GM18507 (cell line): ENCODE measurements at regions not wholly inside any gene's neighbourhood (a gene's known extent, or its start where the extent isn't known, plus 50 kb on each side); places are given as distances from the start of the nearest gene placed in this dataset.
"Not testable (repeated sequence)": the region's sequence is repeated elsewhere in the genome, so short reads cannot be mapped to it uniquely, and the experiment has no call there.

Experiments
- DNase-seq: peaks from one replicate; pipeline ENCODE4 v3.0.0; 2011; ENCODE audit warnings: low read depth; ENCODE audit not compliant: insufficient read length; ENCODE audit errors: extremely low spot score
- FAIRE-seq: peaks from 2 replicates; lab custom pipeline; 2011; peaks lifted over from hg19 to GRCh38; lab: Jason Lieb, UNC

DNA sequence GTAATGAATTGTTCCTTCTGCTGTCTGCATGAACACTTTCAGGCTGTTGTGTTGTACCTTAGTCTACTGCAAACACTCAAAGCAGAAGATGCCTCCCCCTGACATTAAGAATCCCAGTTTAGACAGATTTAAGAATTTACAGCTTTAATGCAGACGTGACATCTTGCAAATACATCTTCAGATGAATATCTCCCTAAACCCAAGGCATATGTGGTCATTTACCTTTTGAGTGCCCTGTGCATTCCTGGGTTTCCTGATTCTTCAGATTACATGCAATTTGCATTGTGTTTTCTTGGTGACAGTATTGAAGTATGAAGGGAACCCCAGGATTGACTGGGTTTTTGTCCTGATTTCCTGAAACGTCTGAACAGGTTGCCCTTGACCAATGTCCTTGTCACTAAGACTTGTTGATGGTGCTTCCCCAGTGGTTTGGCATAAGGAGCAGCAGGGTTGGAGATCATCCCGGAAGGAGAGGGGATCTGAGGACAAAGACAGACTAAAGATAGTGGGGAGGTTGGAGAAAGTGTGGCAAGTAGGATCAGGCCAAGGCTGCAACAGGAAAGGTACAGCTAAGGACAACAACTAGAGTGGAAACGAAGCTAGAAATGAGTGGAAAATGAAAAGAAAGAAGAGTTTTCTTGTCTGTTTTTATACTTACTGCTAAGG, 123.8 kb upstream of the RHOBTB1 start:
- no peak for FAIRE-seq
- DNase-seq = no peak

DNA sequence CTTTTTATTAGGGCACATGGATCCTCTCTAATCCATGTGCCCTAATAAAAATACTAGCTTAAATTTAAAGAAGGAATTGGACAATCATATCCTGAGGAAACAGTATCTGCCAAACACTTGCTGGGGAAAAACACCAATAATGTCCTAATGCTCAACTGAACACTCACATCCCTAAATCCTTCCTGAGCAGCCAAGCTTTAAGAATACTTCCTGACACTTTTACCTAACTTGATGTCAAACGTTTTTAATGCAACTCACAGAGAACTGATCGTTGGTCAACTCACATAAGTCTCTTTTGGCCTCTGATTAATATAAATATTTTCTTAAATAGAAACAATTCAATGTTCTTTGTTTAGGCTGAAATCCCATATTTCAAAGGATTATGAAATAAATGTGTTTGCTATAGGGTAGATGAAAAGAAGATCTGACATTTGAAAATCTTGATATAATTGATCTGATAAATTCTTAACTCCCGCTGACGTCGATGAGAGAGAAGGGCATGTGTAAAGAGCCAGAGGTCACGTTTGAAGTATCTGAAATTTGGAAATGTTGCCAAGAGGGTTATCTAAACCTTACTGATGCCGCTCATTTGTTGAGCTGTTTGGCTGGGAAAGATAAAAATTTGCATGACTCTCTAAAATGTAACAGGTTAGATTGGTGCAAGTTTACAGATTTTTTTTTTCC, 122.8 kb upstream of the RHOBTB1 start:
- DNase-seq = no peak
- FAIRE-seq = no peak

DNA sequence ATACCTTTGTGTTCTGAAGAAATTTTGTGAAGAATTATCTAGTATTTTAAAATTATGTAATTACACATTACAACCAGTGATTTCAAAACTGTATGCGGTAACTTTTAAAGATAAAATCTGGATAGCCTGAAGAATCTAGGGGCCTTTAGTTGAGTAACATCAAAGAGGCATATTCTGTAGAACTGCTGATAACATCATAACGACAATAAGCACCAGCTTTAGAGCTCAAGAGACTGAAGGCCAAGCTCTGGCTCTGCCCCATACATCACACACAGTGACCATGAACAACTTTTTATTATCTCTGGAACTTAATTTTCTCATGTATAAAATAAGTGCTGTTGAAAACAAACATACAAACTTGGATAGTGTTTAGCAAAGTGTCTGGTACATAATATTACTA, 121.1 kb upstream of the RHOBTB1 start:
- FAIRE-seq = no peak
- no peak for DNase-seq

DNA sequence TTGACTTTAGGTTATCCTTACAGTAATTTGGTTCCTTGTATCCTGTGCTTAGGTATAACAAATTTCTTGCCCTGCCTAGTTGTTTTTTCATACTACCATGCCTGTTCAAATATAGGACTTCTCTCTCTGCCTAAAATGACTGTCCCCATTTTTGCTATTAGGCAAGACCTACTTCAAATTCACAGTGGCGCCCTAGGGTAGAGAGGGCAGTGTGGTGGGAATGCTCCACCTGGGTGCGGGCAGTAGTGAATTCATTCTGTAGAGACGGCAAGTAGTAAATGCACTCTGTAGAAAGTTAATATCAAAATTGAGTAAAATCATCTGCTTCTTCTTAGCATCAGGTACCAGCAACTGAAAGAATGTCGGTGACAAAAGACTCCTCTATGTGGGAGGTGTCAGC, 120.4 kb upstream of the RHOBTB1 start:
- no peak for FAIRE-seq
- DNase-seq = no peak

DNA sequence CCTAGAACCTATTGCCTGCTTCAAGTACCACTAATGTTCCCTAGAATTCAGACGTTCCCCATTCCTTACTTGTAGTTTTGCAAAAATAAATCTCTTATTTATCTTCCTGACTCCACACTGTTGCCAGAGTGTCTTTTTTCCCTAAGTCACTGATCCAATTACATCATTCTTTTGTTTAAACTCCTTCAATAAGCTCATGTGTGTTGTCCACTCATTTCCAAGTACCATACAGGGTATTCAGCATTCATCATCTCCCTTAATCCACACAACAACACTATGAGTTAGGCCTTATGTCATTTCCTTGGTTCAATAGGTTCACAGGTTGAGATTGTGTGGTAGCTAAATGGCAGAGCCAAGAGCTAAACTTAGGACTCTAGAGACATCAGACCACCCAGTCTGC, 119.9 kb upstream of the RHOBTB1 start:
- FAIRE-seq (no peak), DNase-seq (no peak)

DNA sequence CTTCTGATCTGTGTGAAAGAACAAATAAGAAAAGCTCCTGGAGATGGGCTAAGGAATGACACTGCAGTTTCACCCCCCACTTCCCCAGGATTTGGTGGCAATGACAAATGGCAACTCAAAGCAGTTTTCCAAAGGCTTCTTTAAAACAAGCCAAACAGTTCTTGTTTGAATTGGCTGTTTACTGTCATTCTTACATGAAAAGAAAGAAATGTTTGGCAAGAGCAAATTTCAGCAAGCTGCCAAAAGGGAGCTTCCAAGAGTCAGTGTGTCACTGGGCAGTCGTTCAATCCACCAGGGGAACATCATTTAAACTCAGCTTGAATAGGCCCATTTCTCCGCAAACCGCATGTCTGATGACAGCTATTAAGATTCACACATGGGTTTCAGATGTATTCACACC, 119.0 kb upstream of the RHOBTB1 start:
- DNase-seq = no peak
- no peak for FAIRE-seq

DNA sequence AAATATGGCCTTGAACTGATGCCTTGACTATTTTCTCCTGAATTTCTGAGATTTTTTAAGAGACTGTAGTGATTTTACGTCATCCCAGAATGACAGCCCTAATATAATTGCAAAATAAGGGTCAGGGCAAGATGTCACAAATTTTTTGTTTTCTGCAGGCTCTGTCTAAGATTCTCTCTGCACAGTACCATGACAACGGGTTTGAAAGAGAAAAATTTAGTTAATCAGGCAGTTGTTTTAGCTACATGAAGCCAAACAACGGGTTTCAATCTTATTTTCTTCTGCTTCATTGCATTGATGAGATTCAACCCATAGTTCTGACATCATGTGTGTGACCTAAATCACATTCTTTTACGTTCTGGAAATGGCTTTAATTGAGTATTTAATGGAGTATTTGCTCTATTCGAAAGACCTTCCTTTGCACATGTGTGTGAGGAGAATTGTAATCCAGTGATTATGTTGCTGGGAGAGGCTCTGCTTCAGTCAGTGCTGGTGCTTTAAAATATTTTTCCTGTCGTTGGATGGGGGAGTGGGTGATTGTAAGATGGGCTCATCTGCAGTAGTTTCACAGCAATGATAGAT, 118.0 kb upstream of the RHOBTB1 start:
- FAIRE-seq (no peak), DNase-seq (no peak)

DNA sequence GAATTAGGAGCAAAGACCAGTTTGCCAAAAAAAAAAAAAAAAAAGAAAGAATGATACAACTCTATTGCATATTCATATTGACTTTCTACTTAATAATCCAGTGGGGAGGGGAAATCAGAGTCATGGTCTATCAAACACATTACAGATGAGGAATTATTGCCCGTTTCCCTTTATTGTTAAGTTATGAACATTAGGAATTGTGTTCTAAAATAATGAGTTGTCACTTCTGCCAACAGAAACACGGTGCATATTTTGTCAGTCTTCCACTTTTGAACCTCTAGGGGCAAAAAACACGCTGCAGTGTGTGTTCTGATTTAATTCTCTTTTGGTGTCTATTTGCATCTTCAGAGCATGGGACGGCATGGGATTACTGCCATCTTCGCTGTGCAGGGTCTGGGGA, 115.7 kb upstream of the RHOBTB1 start:
- DNase-seq (no peak), FAIRE-seq (no peak)

DNA sequence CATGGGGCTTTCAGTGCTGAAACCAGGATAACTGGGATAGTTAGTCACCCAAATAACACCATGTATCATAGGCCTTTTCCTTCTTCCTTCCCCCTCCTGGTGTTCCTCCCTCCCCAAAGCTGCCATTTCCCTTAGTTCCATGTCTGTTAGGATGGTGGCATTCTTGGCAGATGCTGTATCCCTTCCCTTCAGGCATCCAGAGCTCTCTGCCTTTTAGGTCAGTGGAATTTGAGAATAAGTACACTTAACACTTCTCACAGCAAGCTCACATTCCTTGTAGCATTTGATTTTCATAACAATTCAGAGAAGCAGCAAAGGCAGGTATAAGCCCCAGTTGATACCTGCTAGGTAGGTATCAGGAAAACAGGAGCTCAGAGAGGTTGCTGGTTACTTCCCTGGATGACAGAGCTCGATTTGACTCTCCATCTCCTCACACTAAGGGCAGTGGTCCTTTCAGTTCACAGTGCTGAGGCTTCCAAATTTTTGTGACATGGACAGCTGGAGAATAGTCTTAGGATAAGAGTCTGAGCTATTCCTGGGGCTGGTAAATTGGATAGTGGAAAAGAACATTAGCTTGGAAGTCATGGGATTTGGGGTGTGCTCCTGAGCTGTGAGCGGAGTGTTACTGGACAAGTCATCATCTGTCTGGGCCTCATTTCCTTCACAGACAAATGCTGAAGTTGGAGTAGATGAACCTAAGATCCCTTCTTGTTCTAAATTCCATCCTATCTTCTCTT, 108.7 kb upstream of the RHOBTB1 start:
- FAIRE-seq = no peak
- DNase-seq = no peak

DNA sequence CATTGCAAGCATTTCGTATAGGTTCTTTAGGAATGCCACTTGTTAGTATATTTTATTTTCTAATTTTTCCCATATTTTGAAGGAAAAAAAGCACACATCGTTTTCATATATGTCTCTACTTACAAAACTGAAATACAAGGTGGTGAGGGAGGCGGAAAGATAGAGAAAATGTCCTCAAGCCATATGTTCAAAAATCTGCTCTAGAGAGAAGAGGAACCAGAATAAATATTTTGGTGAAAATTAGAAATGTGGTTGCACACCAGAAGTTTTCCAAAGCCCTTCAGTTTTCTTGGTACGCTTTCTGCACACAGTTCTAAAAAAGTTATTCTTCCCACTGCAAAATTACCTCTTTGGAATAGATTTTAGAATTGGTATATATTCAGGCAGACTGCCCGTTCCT, 107.4 kb upstream of the RHOBTB1 start:
- FAIRE-seq (no peak), DNase-seq (no peak)

DNA sequence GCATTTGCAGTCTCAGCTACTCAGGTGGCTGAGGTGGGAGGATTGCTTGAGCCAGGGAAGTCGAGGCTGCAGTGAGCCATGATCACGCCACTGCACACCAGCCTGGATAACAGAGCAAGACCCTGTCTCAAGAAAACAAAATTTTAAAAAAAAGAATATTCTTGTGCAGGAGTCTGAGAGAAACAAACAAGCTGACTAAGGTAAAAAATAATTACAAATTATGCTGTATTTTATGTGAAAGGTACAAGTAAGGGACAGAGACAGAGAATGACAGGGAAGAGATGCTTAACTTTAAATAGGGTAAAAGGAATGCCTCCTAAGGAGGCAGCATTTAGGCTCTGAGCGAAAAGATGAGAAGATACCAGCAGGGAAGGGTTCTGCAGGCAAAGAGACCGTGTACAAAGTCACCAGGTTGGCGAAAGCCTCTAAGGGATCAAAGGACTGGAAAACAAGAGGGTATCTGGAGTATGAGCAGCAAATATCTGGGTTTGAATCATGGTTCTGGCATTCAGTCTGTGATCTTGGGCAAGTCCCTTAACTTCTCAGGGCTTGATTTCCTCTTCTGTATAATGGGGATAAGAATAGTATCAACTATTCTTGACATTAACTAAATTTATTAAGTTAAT, 106.2 kb upstream of the RHOBTB1 start:
- no peak for FAIRE-seq
- DNase-seq = no peak

DNA sequence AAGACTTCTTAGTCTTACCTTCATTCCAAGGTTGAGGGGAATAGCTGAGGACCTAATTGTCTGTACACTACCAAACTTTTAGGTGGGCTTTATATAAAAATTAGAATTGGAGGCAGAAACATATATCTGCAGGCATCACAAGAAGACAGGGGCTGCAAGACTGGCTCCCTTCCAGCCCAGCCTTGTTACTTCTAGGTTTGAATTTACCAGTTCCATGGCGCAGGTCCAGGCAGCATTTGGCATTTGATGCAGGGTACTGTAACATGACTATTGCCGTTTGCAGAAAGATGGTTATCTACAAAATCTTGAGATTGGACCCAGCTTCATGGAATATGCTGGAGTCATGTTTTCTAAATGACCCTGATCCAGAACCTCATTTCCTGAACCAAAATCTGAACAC, 105.4 kb upstream of the RHOBTB1 start:
- no peak for FAIRE-seq
- DNase-seq = no peak

DNA sequence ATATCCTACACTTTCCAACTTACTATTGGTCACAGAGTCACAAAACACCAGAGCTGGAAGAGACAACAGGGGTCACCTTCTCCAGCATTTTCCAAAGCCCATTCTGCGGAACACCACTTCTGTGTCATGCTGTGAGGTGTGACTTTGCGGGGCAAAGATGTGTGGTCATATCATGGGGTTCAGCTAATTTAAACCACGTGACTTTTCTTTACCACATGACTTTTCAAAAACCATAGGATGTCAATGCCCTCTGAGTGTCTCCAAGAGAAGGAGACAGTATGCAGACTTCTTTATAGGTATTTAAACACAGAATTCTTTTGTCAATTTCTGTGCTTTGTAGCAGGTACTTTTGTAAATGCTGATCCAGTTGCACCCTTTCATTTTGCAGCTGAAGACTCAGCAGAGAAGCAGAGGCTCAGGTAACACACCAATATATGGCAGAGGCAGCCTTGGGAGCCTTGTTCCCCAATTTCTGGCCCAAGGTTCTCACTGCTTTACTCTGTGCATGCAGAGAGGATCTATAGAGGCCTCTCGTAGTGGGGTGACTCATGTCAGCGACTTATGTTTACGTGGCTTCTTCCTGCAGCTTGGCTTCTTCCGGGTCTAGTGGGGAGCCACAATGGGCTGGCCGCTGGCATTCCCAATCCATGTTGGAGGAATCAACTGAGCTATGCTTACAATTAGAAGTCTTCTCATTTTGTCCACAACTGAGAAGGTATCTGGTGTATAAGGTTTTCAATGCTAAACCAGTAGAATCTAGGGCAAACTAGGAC, 104.0 kb upstream of the RHOBTB1 start:
- FAIRE-seq (no peak), DNase-seq (no peak)

DNA sequence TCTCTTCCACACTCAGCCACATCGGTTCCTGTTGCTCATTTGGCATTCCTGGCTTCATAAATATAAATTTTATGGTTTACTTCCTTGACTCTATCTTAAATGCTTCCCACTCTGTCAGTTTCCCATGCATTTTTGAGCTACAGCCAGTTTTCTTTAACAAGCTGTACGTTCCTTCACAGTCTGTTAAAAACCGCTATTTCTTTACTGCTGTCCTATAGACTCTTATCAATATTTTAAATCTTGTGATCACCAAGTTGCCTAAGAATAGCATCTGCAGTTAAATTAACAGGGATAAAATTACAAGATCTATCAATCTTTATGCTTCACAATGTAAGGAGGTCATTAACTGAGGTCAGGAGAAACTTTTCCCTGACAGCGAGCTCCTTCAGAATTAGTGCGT, 103.1 kb upstream of the RHOBTB1 start:
- FAIRE-seq = no peak
- no peak for DNase-seq

DNA sequence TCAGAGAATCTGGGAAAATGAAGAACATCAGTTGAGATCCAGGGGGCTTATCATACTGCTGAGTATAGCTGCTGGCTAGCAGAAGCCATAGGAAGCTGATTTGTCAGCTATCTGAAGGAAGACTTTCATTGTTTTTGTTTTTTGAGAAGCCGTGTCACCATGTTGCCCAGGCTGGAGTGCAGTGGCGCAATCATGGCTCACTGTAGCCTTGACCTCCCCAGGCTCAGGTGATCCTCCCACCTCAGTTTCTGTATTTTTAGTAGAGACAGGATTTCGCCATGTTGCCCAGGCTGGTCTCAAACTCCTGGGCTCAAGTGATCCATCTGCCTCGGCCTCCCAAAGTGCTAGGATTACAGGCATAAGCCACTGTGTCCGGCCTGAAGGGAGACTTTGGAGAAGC, 101.5 kb upstream of the RHOBTB1 start:
- DNase-seq, FAIRE-seq: not testable (repeated sequence)

DNA sequence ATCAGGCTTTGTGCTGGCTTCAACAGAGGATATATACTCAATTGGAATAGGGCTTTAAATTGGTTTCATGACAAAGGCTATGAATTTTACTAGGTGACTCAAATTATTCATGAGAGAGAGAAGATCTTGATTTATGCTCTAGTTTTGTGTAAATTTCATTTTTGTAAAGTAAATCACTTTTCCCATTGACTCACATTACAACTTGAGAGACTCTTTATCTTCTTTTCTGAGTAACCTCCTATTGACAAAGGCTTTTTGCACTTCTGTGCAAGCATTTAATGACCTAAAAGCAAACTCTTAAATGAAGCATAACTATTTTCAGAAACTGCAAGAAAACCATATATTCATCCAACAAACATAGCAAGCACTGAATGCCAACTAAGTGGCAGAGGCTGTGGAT, 98.5 kb upstream of the RHOBTB1 start:
- no peak for FAIRE-seq

DNA sequence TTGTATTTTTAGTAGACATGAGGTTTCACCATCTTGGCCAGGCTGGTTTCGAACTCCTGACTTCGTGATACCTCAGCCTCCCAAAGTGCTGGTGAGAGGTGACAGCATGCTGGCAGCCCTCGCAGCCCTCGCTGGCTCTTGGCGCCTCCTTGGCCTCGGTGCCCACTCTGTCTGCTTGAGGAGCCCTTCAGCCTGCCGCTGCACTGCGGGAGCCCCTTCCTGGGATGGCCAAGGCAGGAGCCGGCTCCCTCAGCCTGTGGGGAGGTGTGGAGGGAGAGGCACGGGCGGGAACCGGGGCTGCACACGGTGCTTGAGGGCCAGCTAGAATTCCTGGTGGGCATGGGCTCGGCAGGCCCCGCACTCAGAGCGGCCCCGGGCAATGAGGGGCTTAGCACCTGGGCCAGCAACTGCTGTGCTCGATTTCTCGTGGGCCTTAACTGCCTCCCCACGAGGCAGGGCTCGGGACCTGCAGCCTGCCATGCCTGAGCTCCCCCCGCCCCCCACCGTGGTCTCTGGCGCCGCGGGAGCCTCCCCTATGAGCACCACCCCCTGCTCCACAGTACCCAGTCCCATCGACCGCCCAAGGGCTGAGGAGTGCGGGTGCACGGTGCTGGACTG, 96.5 kb upstream of the RHOBTB1 start:
- DNase-seq (no peak), FAIRE-seq (no peak)

More for the DNA sequence above, 98.5 kb upstream of the RHOBTB1 start:
- no peak for DNase-seq

DNA sequence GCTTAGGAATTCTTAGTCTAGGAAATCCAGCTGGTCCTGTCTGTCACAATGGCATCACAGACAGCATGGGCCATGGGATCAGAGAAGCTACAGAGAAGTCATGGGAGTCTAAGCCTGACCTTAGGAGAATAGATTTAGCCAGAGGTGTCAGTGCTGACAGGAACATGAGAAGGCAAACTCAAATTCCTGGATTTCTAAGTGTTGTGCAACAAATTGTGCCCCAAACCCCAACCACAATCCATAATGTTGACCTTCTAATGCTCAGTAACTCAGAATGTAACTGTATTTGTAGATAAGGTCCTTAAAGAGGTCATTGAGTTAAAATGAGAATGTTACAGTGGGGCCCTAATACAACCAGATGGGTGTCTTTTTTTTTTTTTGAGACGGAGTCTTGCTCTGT, 95.9 kb upstream of the RHOBTB1 start:
- FAIRE-seq = no peak
- no peak for DNase-seq

DNA sequence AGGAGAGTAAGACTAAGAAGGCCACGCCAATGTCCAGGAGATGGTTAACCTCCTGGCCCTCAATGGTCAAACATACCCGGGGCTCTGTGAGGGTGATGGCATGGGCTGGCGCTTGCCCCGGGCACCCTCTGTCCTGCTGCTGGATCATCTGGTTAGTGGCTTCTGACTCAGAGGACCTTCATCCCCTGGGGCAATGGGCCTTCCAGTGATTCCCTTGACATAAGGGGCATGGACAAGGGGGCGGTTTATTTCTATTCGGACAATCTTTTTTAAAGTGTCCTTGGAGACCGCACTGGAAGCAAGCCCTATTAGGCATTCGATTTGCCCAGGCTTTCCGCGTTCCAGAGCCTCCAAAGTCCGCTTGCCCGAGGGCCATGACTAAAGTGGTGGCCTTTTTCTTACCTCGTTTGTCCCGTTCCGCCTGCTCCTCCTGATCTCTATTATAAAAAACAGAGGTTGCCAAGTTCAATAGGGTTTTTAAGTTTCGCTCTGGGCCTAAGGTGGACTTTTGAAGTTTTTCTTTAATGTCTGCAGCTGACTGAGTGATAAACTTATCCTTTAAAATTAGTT, 93.4 kb upstream of the RHOBTB1 start:
- FAIRE-seq = not testable (repeated sequence)

More for the DNA sequence above, 93.4 kb upstream of the RHOBTB1 start:
- DNase-seq = not testable (repeated sequence)
